ENCODE measurements at regions not wholly inside any gene's neighbourhood (a gene's known extent, or its start where the extent isn't known, plus 50 kb on each side); places are given as distances from the start of the nearest gene placed in this dataset.

- Mint-ChIP-seq H3K27me3 (ENCODE audit: low read depth) (no peaks in the 10 kb centered on the region), H3K27ac (no peak overlapping the region), H3K4me1 (ENCODE audit: low read depth) (peaks cover 4% of the 10 kb centered on the region), H3K9me3 (no peaks in the 10 kb centered on the region), H3K36me3 (ENCODE audit: low read depth) (no peaks in the 10 kb centered on the region), H3K4me3 (ENCODE audit: low read depth) (no peak overlapping the region)
- intact Hi-C loops (cut with micrococcal nuclease), result no loop called here
- no peak for DNase-seq (ENCODE audit: low spot score)
Observed at GRCh38 chr1:83741770-83742169, 257.2 kb downstream of the TTLL7 start.

GRCh38 chr1:83741348-83741747 is 257.6 kb downstream of the TTLL7 start:
- H3K4me3 Mint-ChIP-seq (ENCODE audit: low read depth), result no peak overlapping the region
- H3K9me3 Mint-ChIP-seq, result no peaks in the 10 kb centered on the region
- H3K4me1 Mint-ChIP-seq (ENCODE audit: low read depth), result peaks cover 4% of the 10 kb centered on the region
- no peak overlapping the region for H3K27ac Mint-ChIP-seq
- no peaks in the 10 kb centered on the region for H3K36me3 Mint-ChIP-seq (ENCODE audit: low read depth)
- intact Hi-C loops (cut with micrococcal nuclease), result no loop called here
- no peaks in the 10 kb centered on the region for H3K27me3 Mint-ChIP-seq (ENCODE audit: low read depth)
- DNase-seq (ENCODE audit: low spot score), result no peak

DNA sequence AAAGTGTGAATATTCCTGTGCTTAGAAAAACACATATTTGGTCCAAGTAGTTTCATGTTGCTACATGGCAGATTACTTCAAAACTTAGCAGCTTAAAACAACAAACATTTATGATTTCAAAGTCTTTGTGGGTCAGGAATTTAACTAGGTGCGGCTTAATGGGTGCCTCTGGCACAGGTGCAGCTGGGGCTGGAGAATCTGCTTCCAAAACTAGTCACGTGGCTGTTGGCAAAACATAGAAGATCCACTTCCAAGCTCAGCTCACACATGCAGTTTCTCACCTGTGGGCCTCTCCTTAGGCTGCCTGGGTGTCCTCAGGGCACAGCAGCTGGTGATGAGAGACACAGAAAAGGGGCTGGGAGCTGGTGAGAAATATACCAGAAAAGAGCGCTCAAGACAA is 263.4 kb downstream of the TTLL7 start:
- intact Hi-C loops (cut with micrococcal nuclease), result no loop called here
- Mint-ChIP-seq H3K9me3 (no peaks in the 10 kb centered on the region), H3K36me3 (ENCODE audit: low read depth) (no peaks in the 10 kb centered on the region), H3K27ac (no peak overlapping the region), H3K27me3 (ENCODE audit: low read depth) (no peaks in the 10 kb centered on the region), H3K4me1 (ENCODE audit: low read depth) (no peaks in the 10 kb centered on the region), H3K4me3 (ENCODE audit: low read depth) (no peak overlapping the region)
- no peak for DNase-seq (ENCODE audit: low spot score)

DNA sequence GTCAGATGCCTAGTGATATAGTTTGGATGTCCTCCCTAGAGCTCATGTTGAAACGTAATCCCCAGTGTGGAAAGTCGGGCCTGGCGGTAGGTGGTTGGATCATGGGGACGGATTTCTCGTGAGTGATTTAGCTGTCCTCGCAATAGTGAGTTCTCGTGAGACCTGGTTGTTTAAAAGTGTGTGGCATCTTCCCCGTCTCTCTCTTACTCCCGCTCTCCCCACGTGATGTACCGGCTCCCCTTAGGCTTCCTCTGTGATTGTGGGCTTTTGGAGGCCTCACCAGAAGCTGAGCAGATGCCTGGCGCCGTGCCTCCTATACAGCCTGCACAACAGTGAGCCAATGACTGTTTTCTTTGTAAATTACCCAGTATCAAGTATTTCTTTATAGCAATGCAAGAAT is 264.5 kb downstream of the TTLL7 start:
- intact Hi-C loops (cut with micrococcal nuclease), result no loop called here
- no peaks in the 10 kb centered on the region for H3K9me3 Mint-ChIP-seq
- no peak for DNase-seq (ENCODE audit: low spot score)
- no peak overlapping the region for H3K27ac Mint-ChIP-seq
- no peaks in the 10 kb centered on the region for H3K4me1 Mint-ChIP-seq (ENCODE audit: low read depth)
- H3K4me3 Mint-ChIP-seq (ENCODE audit: low read depth), result no peak overlapping the region
- H3K27me3 Mint-ChIP-seq (ENCODE audit: low read depth), result no peaks in the 10 kb centered on the region
- H3K36me3 Mint-ChIP-seq (ENCODE audit: low read depth), result no peaks in the 10 kb centered on the region

- Mint-ChIP-seq H3K4me3 (ENCODE audit: low read depth) (no peak overlapping the region), H3K27me3 (ENCODE audit: low read depth) (no peaks in the 10 kb centered on the region), H3K4me1 (ENCODE audit: low read depth) (peaks cover 7% of the 10 kb centered on the region), H3K36me3 (ENCODE audit: low read depth) (no peaks in the 10 kb centered on the region), H3K9me3 (no peaks in the 10 kb centered on the region), H3K27ac (no peak overlapping the region)
- intact Hi-C loops (cut with micrococcal nuclease), result no loop called here
- DNase-seq (ENCODE audit: low spot score), result no peak
Observed at GRCh38 chr1:83725735-83726360, 273.1 kb downstream of the TTLL7 start.

- H3K27me3 Mint-ChIP-seq (ENCODE audit: low read depth), result no peaks in the 10 kb centered on the region
- intact Hi-C loops (cut with micrococcal nuclease), result no loop called here
Observed at GRCh38 chr1:83718338-83718737, 280.6 kb downstream of the TTLL7 start.

GRCh38 chr1:83717785-83718184 is 281.1 kb downstream of the TTLL7 start:
- no peaks in the 10 kb centered on the region for H3K4me1 Mint-ChIP-seq (ENCODE audit: low read depth)
- intact Hi-C loops (cut with micrococcal nuclease), result no loop called here
- no peak for DNase-seq (ENCODE audit: low spot score)
- H3K9me3 Mint-ChIP-seq, result no peaks in the 10 kb centered on the region
- no peak overlapping the region for H3K27ac Mint-ChIP-seq
- no peaks in the 10 kb centered on the region for H3K27me3 Mint-ChIP-seq (ENCODE audit: low read depth)
- no peaks in the 10 kb centered on the region for H3K36me3 Mint-ChIP-seq (ENCODE audit: low read depth)
- H3K4me3 Mint-ChIP-seq (ENCODE audit: low read depth), result no peak overlapping the region

More at GRCh38 chr1:83718338-83718737, 280.6 kb downstream of the TTLL7 start:
- Mint-ChIP-seq H3K4me3 (ENCODE audit: low read depth) (no peak overlapping the region), H3K4me1 (ENCODE audit: low read depth) (no peaks in the 10 kb centered on the region), H3K9me3 (no peaks in the 10 kb centered on the region), H3K27ac (no peak overlapping the region), H3K36me3 (ENCODE audit: low read depth) (no peaks in the 10 kb centered on the region)
- DNase-seq (ENCODE audit: low spot score), result no peak

- intact Hi-C loops (cut with micrococcal nuclease), result no loop called here
- Mint-ChIP-seq H3K36me3 (ENCODE audit: low read depth) (no peaks in the 10 kb centered on the region), H3K9me3 (no peaks in the 10 kb centered on the region), H3K27me3 (ENCODE audit: low read depth) (no peaks in the 10 kb centered on the region), H3K4me3 (ENCODE audit: low read depth) (no peak overlapping the region), H3K27ac (no peak overlapping the region), H3K4me1 (ENCODE audit: low read depth) (no peaks in the 10 kb centered on the region)
- no peak for DNase-seq (ENCODE audit: low spot score)
Observed at GRCh38 chr1:83716641-83717040, 282.3 kb downstream of the TTLL7 start.

- Mint-ChIP-seq H3K36me3 (ENCODE audit: low read depth) (no peaks in the 10 kb centered on the region), H3K27me3 (ENCODE audit: low read depth) (no peaks in the 10 kb centered on the region), H3K4me1 (ENCODE audit: low read depth) (no peaks in the 10 kb centered on the region), H3K27ac (no peak overlapping the region), H3K9me3 (no peaks in the 10 kb centered on the region), H3K4me3 (ENCODE audit: low read depth) (no peak overlapping the region)
- DNase-seq (ENCODE audit: low spot score), result no peak
- intact Hi-C loops (cut with micrococcal nuclease), result no loop called here
Observed at GRCh38 chr1:83715550-83715949, 283.4 kb downstream of the TTLL7 start.

GRCh38 chr1:83709662-83710061 is 289.3 kb downstream of the TTLL7 start:
- no peak overlapping the region for H3K4me3 Mint-ChIP-seq (ENCODE audit: low read depth)
- intact Hi-C loops (cut with micrococcal nuclease), result no loop called here
- no peaks in the 10 kb centered on the region for H3K27me3 Mint-ChIP-seq (ENCODE audit: low read depth)
- no peaks in the 10 kb centered on the region for H3K36me3 Mint-ChIP-seq (ENCODE audit: low read depth)
- DNase-seq (ENCODE audit: low spot score), result no peak
- no peaks in the 10 kb centered on the region for H3K9me3 Mint-ChIP-seq
- H3K4me1 Mint-ChIP-seq (ENCODE audit: low read depth), result peaks cover 5% of the 10 kb centered on the region
- H3K27ac Mint-ChIP-seq, result no peak overlapping the region

- H3K4me3 Mint-ChIP-seq (ENCODE audit: low read depth), result no peak overlapping the region
Observed at GRCh38 chr1:83706354-83706938, 292.5 kb downstream of the TTLL7 start.

DNA sequence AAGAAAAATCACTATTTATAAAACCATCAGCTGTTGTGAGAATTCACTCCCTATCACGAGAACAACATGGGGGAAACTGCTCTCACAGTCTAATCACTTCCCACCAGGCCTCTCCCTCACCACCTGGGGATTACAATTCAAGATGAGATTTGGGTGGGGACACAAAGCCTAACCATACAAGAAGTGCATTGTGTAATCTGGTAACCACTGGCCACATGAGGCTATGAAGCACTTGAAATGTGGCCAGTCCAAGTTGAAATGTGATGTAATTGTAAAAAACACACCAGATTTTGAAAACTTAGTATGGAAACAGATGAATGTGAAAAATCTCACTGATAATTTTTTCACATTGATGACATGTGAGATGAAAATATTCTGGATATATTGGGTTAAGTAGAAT is 293.8 kb downstream of the TTLL7 start:
- Mint-ChIP-seq H3K27me3 (ENCODE audit: low read depth) (no peaks in the 10 kb centered on the region), H3K36me3 (ENCODE audit: low read depth) (no peaks in the 10 kb centered on the region), H3K4me1 (ENCODE audit: low read depth) (peaks cover 5% of the 10 kb centered on the region), H3K9me3 (no peaks in the 10 kb centered on the region), H3K4me3 (ENCODE audit: low read depth) (no peak overlapping the region), H3K27ac (no peak overlapping the region)
- no peak for DNase-seq (ENCODE audit: low spot score)
- intact Hi-C loops (cut with micrococcal nuclease), result no loop called here

More at GRCh38 chr1:83706354-83706938, 292.5 kb downstream of the TTLL7 start:
- peaks cover 5% of the 10 kb centered on the region for H3K4me1 Mint-ChIP-seq (ENCODE audit: low read depth)
- H3K27ac Mint-ChIP-seq, result no peak overlapping the region
- no peaks in the 10 kb centered on the region for H3K27me3 Mint-ChIP-seq (ENCODE audit: low read depth)
- H3K36me3 Mint-ChIP-seq (ENCODE audit: low read depth), result no peaks in the 10 kb centered on the region
- DNase-seq (ENCODE audit: low spot score), result no peak
- intact Hi-C loops (cut with micrococcal nuclease), result no loop called here
- no peaks in the 10 kb centered on the region for H3K9me3 Mint-ChIP-seq

- H3K9me3 Mint-ChIP-seq, result peaks cover 2% of the 10 kb centered on the region
- no peak overlapping the region for H3K4me3 Mint-ChIP-seq (ENCODE audit: low read depth)
- DNase-seq (ENCODE audit: low spot score), result no peak
- peaks cover 5% of the 10 kb centered on the region for H3K4me1 Mint-ChIP-seq (ENCODE audit: low read depth)
- no peak overlapping the region for H3K27ac Mint-ChIP-seq
- intact Hi-C loops (cut with micrococcal nuclease), result no loop called here
- H3K27me3 Mint-ChIP-seq (ENCODE audit: low read depth), result no peaks in the 10 kb centered on the region
- no peaks in the 10 kb centered on the region for H3K36me3 Mint-ChIP-seq (ENCODE audit: low read depth)
Observed at GRCh38 chr1:83704350-83704749, 294.6 kb downstream of the TTLL7 start.

DNA sequence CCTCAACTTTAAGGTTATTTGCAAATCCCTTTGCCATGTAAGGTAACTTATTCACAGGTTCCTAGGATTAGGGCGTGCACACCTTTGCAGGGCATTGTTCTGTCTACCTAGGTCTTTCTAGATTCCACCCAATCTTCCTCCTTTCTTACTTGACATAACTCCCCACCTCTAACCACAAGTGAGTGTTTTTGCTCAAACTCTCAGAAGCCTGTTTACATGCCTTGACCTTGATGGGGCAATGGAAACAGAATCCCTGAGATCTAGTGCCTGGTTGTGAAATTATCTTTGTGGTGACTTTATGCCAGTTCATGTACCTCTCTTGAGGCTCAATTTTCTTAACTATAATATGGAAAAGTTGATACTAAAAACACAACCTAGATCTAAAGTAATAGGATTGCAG is 296.6 kb downstream of the TTLL7 start:
- Mint-ChIP-seq H3K27ac (no peak overlapping the region), H3K36me3 (ENCODE audit: low read depth) (no peaks in the 10 kb centered on the region), H3K4me1 (ENCODE audit: low read depth) (peaks cover 5% of the 10 kb centered on the region), H3K4me3 (ENCODE audit: low read depth) (no peak overlapping the region), H3K27me3 (ENCODE audit: low read depth) (peaks cover 1% of the 10 kb centered on the region), H3K9me3 (peaks cover 3% of the 10 kb centered on the region)
- no peak for DNase-seq (ENCODE audit: low spot score)
- intact Hi-C loops (cut with micrococcal nuclease), result no loop called here

Measured in activated T-helper 2 cell treated with anti-CD3 and anti-CD28 coated beads, Interferon-gamma antibody, Interleukin-2, Interleukin-4, amounts not matched to agents 10 μg/mL and 5 μg/mL and 100 μg/mL, durations not matched to agents 14 hours and 24 hours and 36 hours (primary cell).